GM12864 (cell line): ENCODE measurements at regions not wholly inside any gene's neighbourhood (a gene's known extent, or its start where the extent isn't known, plus 50 kb on each side); places are given as distances from the start of the nearest gene placed in this dataset.
"Not testable (repeated sequence)": the region's sequence is repeated elsewhere in the genome, so short reads cannot be mapped to it uniquely, and the experiment has no call there.

Experiments
- DNase-seq: peaks from one replicate; pipeline ENCODE4 v3.0.0-alpha.2; 2011; ENCODE audit warnings: low read depth
- H3K4me3 ChIP-seq: 2 replicates; pipeline ENCODE4 v1.5.1; 2011; ENCODE audit warnings: mild to moderate bottlenecking, low read depth, low read length, control low read depth
- TF ChIP-seq, protein P1 (sequence below): IDR thresholded peaks from 2 replicates; pipeline ENCODE4 v1.5.1; 2011; ENCODE audit warnings: low read depth, mild to moderate bottlenecking, moderate library complexity, low read length, control low read depth, inconsistent platforms; ENCODE audit errors: missing control alignments

DNA sequence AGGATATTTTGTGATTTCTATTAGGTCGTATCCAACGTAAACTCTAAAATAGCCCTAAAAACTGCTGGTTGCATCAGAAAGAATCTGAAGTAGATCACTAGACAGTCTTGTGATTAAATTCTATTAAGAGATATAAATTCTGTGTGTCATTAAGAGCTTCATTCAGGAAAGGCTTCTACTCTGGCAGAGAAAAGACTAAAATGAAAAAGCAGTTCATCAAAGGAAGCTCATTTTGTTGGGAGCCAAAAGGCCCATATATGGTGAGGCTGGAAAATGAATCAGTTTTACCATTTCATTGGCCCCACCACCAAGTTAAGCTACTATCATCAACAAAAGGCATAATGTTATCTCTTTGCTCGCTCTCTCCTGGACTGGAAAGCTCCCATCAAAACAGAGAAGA, 261.1 kb downstream of the SATB2 start:
- TF ChIP-seq, protein P1, sequence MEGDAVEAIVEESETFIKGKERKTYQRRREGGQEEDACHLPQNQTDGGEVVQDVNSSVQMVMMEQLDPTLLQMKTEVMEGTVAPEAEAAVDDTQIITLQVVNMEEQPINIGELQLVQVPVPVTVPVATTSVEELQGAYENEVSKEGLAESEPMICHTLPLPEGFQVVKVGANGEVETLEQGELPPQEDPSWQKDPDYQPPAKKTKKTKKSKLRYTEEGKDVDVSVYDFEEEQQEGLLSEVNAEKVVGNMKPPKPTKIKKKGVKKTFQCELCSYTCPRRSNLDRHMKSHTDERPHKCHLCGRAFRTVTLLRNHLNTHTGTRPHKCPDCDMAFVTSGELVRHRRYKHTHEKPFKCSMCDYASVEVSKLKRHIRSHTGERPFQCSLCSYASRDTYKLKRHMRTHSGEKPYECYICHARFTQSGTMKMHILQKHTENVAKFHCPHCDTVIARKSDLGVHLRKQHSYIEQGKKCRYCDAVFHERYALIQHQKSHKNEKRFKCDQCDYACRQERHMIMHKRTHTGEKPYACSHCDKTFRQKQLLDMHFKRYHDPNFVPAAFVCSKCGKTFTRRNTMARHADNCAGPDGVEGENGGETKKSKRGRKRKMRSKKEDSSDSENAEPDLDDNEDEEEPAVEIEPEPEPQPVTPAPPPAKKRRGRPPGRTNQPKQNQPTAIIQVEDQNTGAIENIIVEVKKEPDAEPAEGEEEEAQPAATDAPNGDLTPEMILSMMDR = no peak

GRCh38 chr2:199195927-199196502, 261.7 kb downstream of the SATB2 start:
- no peak for DNase-seq
- TF ChIP-seq, protein P1 = no peak
- H3K4me3 ChIP-seq = no peak overlapping the region

More for the DNA sequence above, 261.1 kb downstream of the SATB2 start:
- DNase-seq = no peak
- H3K4me3 ChIP-seq = no peak overlapping the region

GRCh38 chr2:199191461-199191860, 266.3 kb downstream of the SATB2 start:
- TF ChIP-seq, protein P1 = no peak
- DNase-seq = no peak
- H3K4me3 ChIP-seq = no peak overlapping the region

DNA sequence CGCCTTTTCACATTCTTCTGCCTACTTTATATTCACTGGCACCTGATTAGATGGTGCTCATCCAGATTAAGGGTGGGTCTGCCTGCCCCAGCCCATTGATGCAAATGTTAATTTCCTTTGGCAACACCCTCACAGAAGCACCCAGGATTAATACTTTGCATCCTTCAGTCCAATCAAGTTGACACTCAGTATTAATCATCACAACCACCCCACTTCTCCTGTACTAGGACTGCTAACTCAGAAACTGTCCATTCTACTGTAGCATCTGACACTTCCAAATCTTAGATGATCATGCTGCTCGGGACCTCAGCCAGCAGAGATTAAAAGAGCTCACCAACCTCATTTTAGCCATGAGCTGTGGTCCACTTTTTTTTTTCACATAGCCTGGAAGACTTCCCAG, 268.5 kb downstream of the SATB2 start:
- TF ChIP-seq, protein P1 = no peak
- no peak overlapping the region for H3K4me3 ChIP-seq
- no peak for DNase-seq

DNA sequence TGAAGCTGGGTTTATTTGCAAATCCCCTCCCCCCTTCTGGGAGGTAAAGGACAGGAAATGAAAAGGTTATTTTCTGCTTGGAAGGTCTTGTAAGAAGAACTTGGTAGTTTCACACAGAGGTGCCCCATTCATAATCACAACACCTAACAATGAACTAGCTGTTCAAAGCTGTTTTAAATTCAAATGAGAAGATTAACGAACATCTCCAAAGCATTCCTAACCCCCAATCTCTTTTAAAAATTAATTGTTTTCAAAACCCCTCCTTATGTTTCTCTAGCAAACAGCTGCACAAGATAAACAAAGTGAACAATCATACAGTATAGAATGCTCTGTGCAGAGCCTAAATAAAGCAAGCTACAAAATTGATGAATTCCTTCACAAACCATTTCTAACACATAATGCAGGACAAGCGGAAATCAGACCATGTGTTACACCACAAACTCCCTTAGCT, 271.4 kb downstream of the SATB2 start:
- TF ChIP-seq, protein P1 = no peak
- no peak for DNase-seq
- no peak overlapping the region for H3K4me3 ChIP-seq

- H3K4me3 ChIP-seq, DNase-seq: not testable (repeated sequence)
Measured at GRCh38 chr2:199185174-199185573, 272.6 kb downstream of the SATB2 start.

DNA sequence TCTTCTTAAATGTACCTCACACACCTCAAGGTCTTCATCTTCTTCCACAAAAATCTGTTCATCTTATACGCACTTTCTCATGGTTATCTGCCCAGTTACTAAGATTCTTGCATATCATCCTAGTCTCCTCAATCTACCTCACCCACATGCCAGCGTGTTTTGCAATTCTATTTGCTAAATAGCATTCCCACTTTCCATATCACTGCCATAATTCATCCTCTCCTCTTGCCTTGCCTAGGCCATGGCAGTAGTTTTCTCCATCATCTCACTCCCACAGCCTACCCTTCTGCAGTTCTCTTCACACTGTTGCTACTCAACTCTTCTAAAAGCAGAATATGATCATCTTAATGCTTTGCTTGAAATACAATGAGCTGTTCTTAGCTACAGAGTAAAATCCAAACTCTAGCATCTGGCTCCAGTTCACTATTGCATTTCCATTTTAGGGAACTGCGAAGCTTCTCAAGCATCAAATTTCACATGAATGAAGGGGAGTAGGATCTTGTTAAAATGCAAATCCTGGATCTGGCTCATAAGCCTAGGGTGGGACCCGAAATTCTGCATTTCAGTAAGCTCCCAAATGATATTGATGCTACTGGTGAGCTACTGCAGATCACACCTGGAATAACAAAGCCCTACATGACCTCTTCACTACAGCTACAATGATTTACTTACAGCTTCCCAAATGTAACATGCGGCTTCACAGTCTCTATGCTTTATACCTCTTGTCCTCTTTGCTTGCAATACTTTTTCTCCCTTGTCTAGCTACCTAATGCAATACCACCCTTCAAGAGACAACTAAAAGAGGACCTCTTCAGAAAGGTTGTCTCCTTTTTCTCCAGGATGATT, 293.9 kb downstream of the SATB2 start:
- DNase-seq = no peak
- H3K4me3 ChIP-seq = no peak overlapping the region
- TF ChIP-seq, protein P1 = no peak
